NT2/D1 (cell line): ENCODE measurements at regions not wholly inside any gene's neighbourhood (a gene's known extent, or its start where the extent isn't known, plus 50 kb on each side); places are given as distances from the start of the nearest gene placed in this dataset.

Source experiments
- SUZ12 ChIP-seq: IDR thresholded peaks from 2 replicates; pipeline ENCODE4 v1.6.1; 2011; ENCODE audit not compliant: insufficient read length, insufficient read depth; ENCODE audit errors: extremely low read depth
- YY1 ChIP-seq: IDR thresholded peaks from 2 replicates; pipeline ENCODE4 v1.6.1; 2011; ENCODE audit not compliant: insufficient read length, insufficient read depth
- ZNF274 ChIP-seq: IDR thresholded peaks from 2 replicates; pipeline ENCODE4 v1.6.1; 2011; ENCODE audit warnings: mild to moderate bottlenecking, low read depth, low read length

DNA sequence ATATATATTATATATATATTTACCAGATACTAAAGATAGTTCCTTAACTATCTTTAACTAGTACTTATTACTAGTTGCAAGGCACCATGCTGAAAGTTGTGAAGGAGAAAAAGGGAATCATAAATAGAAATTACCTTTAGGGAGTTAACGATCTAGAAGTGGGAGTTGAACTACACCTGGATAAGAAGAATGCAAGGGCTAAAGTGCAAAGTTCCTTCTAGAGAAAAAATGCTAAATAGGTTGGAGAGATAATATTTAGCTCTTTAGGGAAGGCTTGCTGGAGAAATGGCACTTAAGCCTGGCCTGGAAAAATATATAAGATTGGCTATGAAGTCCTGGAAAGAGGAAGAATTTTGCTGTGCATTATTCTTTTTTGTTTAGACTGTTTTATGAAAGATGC, 130.6 kb upstream of the IGSF10 start:
- TF ChIP-seq SUZ12 (no peak), YY1 (no peak), ZNF274 (no peak)
